Thyroid gland (tissue), 4 donors: ENCODE measurements at regions not wholly inside any gene's neighbourhood (a gene's known extent, or its start where the extent isn't known, plus 50 kb on each side); places are given as distances from the start of the nearest gene placed in this dataset.

Experiments used
- CTCF ChIP-seq, 6 experiments: fragments of 200-600 bp in 3 of 6; fragments of 450-650 bp in 3 of 6; sonication (generic) in 3 of 6; IDR thresholded peaks; one replicate each; pipeline ENCODE4 v1.5.1; 2016 to 2019; ENCODE audit warnings: antibody characterized with exemption in 6 of 6, mild to moderate bottlenecking in 2 of 6, inconsistent platforms in 1 of 6, moderate library complexity in 1 of 6
- POLR2A ChIP-seq, 2 donors: fragments of 450-650 bp; IDR thresholded peaks; one replicate each; pipeline ENCODE4 v1.6.1; 2017; ENCODE audit warnings: antibody characterized with exemption in 2 of 2, mild to moderate bottlenecking in 2 of 2, moderate library complexity in 1 of 2

GRCh38 chr16:54722210-54722676 lies 208.4 kb upstream of the IRX5 start:
- TF ChIP-seq CTCF (IDR thresholded peaks at IDR 0.05) (no peak), POLR2A (IDR thresholded peaks at IDR 0.05) (no peak)
